ENCODE measurements at regions not wholly inside any gene's neighbourhood (a gene's known extent, or its start where the extent isn't known, plus 50 kb on each side); places are given as distances from the start of the nearest gene placed in this dataset.

DNA sequence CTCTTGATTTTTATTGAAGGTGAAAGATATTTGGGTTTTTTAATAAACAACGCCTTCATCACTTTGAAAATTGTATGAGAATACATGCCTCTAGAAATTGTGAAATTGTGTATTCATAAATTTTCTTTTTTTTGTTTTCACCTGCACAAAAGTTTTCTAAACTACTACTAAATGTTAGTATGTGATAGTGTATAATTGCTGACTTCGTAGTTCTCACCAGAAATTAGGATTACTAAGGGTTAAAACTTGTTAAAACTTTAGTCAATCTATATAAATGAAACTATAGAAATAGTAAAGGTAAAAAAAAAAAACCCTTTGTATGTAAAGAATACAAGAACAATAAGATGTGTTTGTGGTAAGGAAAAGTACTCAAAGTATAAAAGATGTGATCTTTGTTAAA is 496.5 kb upstream of the ATP2B1 start:
- intact Hi-C loops (cut with micrococcal nuclease): no loop called here
- Histone ChIP-seq H3K9me3 (replicated peaks) (peaks cover 12% of the 10 kb centered on the region), H3K4me1 (no peaks in the 10 kb centered on the region), H3K27ac (replicated peaks) (no peak overlapping the region), H3K4me3 (no peak overlapping the region), H3K27me3 (ENCODE audit: low read depth) (no peaks in the 10 kb centered on the region), H3K36me3 (no peaks in the 10 kb centered on the region)
- DNase-seq: no peak
- TF ChIP-seq, protein P1, sequence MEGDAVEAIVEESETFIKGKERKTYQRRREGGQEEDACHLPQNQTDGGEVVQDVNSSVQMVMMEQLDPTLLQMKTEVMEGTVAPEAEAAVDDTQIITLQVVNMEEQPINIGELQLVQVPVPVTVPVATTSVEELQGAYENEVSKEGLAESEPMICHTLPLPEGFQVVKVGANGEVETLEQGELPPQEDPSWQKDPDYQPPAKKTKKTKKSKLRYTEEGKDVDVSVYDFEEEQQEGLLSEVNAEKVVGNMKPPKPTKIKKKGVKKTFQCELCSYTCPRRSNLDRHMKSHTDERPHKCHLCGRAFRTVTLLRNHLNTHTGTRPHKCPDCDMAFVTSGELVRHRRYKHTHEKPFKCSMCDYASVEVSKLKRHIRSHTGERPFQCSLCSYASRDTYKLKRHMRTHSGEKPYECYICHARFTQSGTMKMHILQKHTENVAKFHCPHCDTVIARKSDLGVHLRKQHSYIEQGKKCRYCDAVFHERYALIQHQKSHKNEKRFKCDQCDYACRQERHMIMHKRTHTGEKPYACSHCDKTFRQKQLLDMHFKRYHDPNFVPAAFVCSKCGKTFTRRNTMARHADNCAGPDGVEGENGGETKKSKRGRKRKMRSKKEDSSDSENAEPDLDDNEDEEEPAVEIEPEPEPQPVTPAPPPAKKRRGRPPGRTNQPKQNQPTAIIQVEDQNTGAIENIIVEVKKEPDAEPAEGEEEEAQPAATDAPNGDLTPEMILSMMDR (IDR thresholded peaks at IDR 0.05; ENCODE audit: borderline replicate concordance): no peak

- no peaks in the 10 kb centered on the region for H3K27me3 ChIP-seq (ENCODE audit: low read depth)
- H3K36me3 ChIP-seq: no peaks in the 10 kb centered on the region
- no peak overlapping the region for H3K27ac ChIP-seq (replicated peaks)
- no peak overlapping the region for H3K4me3 ChIP-seq
- TF ChIP-seq, protein P1 (IDR thresholded peaks at IDR 0.05; ENCODE audit: borderline replicate concordance): no peak
- H3K4me1 ChIP-seq: peaks cover 11% of the 10 kb centered on the region
- peaks cover under 1% of the 10 kb centered on the region for H3K9me3 ChIP-seq (replicated peaks)
- intact Hi-C loops (cut with micrococcal nuclease): no loop called here
- DNase-seq: no peak
Measured at GRCh38 chr12:90203556-90203955, 494.9 kb upstream of the ATP2B1 start.

- peaks cover 11% of the 10 kb centered on the region for H3K4me1 ChIP-seq
- H3K36me3 ChIP-seq: no peaks in the 10 kb centered on the region
- H3K27ac ChIP-seq (replicated peaks): no peak overlapping the region
- intact Hi-C loops (cut with micrococcal nuclease): no loop called here
- H3K4me3 ChIP-seq: no peak overlapping the region
- H3K9me3 ChIP-seq (replicated peaks): no peaks in the 10 kb centered on the region
- no peak for DNase-seq
- TF ChIP-seq, protein P1 (IDR thresholded peaks at IDR 0.05; ENCODE audit: borderline replicate concordance): no peak
- H3K27me3 ChIP-seq (ENCODE audit: low read depth): no peaks in the 10 kb centered on the region
Measured at GRCh38 chr12:90199006-90199405, 490.4 kb upstream of the ATP2B1 start.

DNA sequence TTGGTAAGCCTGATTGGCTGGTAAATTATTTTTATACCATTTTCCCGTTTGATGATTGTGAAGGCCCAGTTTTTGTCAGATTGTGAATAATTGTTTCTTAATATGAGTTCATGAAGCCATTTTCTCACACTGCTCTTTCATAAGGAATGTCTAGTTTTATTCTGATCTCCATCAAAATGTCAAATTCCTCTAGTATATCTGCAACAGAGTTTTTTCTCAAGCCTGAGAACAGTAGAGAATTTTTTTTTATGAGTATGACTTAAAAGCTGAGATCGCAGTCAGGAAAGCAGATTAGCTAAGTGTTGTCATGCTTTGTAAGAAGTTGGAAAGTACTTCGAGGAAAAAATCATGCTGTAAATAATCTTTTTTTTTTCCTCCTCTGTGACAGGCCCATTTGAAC is 484.9 kb upstream of the ATP2B1 start:
- intact Hi-C loops (cut with micrococcal nuclease): no loop called here
- TF ChIP-seq, protein P1 (IDR thresholded peaks at IDR 0.05; ENCODE audit: borderline replicate concordance): no peak
- no peaks in the 10 kb centered on the region for H3K4me1 ChIP-seq

GRCh38 chr12:90188857-90189256 is 480.2 kb upstream of the ATP2B1 start:
- no peak overlapping the region for H3K4me3 ChIP-seq
- H3K4me1 ChIP-seq: no peaks in the 10 kb centered on the region
- no peak overlapping the region for H3K27ac ChIP-seq (replicated peaks)
- no peaks in the 10 kb centered on the region for H3K36me3 ChIP-seq
- TF ChIP-seq, protein P1 (IDR thresholded peaks at IDR 0.05; ENCODE audit: borderline replicate concordance): no peak
- H3K27me3 ChIP-seq (ENCODE audit: low read depth): no peaks in the 10 kb centered on the region
- DNase-seq: no peak
- peaks cover 6% of the 10 kb centered on the region for H3K9me3 ChIP-seq (replicated peaks)
- intact Hi-C loops (cut with micrococcal nuclease): no loop called here

More for the DNA sequence above, 484.9 kb upstream of the ATP2B1 start:
- no peaks in the 10 kb centered on the region for H3K9me3 ChIP-seq (replicated peaks)
- no peak overlapping the region for H3K27ac ChIP-seq (replicated peaks)
- DNase-seq: no peak
- no peak overlapping the region for H3K4me3 ChIP-seq
- no peaks in the 10 kb centered on the region for H3K27me3 ChIP-seq (ENCODE audit: low read depth)
- no peaks in the 10 kb centered on the region for H3K36me3 ChIP-seq

GRCh38 chr12:90183201-90183600 is 474.6 kb upstream of the ATP2B1 start:
- intact Hi-C loops (cut with micrococcal nuclease): no loop called here
- Histone ChIP-seq H3K36me3 (no peaks in the 10 kb centered on the region), H3K4me3 (no peak overlapping the region), H3K9me3 (replicated peaks) (peaks cover 24% of the 10 kb centered on the region), H3K27ac (replicated peaks) (no peak overlapping the region), H3K27me3 (ENCODE audit: low read depth) (no peaks in the 10 kb centered on the region), H3K4me1 (no peaks in the 10 kb centered on the region)
- no peak for DNase-seq
- TF ChIP-seq, protein P1 (IDR thresholded peaks at IDR 0.05; ENCODE audit: borderline replicate concordance): no peak

Data from left ventricle myocardium inferior (tissue), 1 donor.